ENCODE measurements at regions not wholly inside any gene's neighbourhood (a gene's known extent, or its start where the extent isn't known, plus 50 kb on each side); places are given as distances from the start of the nearest gene placed in this dataset.
"Not testable (repeated sequence)": the region's sequence is repeated elsewhere in the genome, so short reads cannot be mapped to it uniquely, and the experiment has no call there.

DNA sequence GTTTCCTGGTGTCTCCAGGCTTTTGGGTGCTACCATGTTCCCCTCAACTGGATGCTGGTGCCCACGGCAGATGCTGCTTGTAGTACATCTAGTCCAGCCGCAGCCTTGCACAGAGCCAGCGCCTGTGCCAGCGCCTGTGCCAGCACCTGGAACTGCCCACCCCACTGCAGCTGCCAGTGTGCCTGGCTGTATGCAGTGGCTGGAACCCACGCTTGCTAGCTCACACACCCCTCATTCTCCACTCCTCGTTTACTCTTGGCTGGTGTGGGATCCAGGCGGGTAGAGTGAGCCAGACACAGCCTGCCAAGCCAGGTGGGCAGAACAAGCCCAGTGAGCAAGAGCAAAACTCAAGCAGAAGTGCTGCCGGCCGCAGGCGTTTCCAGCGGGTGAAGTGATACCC, 428.6 kb downstream of the SLITRK1 start:
- no peak for DNase-seq

DNA sequence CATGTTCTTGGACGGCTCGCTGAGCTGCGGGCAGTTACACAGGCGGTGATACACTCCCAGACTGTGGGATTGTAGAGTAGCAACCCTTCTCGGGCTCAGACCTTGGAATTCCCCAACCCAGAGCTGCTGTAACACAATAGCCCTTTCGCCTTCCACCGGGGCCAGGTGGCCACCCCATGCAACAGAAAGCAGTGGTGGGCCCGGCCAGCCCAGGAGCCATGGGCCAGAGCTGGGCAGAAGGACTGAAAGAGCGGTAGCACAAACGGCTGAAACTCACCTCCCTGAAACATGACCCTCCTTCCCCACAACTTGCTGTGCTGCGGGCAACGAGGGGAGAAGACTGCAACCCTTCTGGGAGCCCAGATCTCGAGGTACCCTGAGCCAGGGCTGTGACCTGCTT, 429.0 kb downstream of the SLITRK1 start:
- DNase-seq: no peak

DNA sequence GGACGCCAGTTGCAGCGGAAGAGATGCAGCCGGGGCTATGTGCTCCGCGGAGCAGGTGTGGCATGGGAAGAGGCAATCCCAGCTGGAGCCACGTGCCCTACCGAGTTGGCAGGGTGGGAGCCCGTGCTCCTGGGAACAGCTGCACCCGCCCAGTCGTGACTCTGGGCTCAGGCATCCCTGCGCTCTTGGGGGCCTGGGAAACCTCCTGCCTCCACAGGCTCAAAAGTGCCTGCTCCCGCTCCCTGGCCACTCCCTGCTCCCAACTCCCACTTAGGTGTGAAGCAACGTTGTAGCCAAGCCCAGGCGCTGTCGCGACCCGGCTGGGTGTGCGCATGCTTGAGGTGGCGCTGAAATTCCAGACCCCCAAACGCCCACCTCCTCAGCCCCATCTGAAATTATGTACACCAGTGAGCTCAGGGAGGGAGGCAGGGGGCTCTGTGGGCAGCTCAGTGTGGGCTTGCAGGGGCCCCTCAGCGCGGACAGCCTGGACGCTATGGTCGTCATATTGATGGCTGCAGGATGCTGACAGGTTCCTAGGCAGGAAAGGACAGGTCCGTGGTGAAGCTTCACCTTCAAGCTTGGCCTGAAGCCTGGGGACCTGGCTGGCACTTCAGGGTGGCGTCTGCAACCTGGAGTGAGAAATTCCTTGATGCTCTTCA, 429.9 kb downstream of the SLITRK1 start:
- DNase-seq: no peak

DNA sequence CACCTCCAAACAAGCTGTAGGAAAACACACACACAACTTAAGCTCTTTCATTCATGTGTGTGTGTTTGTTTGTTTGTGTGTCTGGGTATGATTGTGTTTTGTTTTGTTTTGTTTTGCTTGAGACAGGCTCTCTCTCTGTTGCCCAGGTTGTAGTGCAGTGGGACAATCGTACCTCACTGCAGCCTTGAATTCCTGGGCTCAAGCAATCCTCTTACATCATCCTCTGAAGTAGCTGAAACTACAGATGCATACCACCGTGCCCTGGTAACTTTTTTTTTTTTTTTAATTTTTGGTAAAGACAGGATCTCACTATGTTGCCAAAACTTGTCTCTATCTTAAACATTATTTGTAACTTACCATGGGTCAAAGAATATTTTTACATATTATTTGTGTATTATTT, 431.7 kb downstream of the SLITRK1 start:
- no peak for DNase-seq

DNA sequence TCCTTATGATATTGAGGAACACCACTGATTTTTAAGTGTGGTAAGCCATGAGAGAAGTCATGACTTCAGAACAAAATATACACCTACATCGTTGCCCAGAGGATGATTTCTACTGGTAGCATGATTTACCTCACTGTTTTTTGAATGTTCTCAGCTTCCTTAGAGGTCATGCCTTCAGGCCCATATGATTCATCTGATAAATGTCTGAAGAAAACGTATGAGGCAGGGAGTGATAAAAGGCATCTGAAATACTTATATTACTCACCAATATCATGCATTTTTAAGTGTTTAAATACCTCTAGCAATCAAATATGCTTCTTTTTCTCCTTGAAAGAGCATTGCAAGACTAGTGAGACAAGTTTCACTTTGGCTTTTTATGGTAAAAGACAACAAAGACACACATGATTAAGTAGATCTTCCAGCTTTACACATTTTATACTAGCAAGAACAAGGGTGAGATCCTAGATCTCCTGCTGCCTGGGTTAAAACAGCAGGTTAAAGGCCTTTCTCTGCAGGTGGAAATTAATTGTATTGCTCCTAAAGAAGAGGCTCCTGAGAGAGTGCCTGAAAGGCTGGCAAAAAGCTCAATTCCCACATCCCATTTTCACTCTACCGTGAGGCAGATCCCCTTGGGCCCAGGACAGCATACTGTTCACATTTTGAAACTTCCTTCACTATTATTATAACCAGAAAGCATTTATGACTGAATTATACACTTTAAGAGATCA, 432.4 kb downstream of the SLITRK1 start:
- DNase-seq: no peak

DNA sequence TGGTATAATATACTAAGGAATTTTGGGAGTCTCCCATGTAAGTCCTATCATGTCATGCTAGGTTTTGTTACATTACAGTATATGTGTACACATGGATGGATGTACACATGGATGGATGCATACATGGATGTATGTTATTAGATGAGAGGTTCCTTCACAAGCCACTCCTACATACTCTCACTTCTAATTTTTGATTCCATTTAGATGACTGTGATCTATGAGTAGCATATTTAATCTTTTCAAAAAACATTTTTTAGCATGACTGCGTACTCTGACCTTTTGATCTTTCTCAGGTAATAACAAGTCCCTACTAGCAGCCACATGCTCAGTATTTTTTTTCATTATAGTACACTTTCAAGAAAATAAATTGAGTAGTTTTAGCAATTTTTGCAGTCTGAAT, 441.8 kb downstream of the SLITRK1 start:
- DNase-seq: no peak

DNA sequence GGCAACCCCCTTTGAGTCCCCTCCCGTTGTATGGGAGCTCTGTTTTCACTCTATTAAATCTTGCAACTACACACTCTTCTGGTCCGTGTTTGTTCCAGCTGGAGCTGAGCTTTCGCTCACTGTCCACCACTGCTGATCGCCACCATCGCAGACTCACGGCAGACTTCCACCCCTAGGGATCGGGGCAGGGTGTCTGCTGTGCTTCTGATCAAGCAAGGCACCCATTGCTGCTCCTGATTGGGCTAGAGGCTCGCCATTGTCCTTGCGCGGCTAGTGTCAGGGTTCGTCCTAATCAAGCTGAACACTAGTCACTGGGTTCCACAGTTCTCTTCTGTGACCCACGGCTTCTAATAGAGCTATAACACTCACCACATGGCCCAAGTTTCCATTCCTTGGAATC, 442.8 kb downstream of the SLITRK1 start:
- not testable (repeated sequence) for DNase-seq

DNA sequence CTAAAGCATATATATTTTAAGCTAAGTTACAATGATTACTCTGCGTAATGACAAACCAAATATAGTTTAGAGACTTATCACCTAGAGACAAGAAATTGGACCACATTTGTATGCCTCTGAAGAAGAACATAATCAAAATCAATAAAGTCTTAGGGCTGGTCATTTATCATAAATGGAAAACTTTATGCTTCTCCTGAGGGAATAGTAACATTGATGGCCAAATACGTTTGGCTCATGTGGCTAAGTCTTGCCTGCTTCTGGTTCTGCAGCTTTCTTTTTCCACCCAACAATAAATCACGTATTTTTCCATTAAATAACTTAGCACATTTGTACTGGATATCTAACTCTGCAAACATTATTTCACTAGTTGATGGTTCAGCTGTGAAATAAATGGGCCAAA, 458.4 kb downstream of the SLITRK1 start:
- DNase-seq: no peak

DNA sequence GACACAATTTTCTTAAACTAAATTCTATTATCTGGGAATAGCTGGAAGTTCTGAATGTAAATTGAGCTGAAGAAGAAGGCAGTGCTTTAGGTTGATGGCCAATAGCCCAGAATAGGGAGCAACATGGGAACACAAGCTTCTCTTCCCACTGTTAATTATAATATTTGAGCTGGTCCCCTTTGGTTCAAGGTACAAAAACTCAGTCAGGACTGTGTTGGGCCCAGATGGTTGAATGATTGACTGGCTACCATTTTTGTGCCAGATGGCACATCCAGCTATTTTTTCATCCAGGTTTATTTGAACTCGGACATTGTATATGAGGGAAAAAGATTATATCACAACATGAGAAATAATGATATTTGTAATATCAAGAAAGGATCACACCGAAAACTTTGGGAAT, 458.9 kb downstream of the SLITRK1 start:
- peak; percentile 1 for DNase-seq

DNA sequence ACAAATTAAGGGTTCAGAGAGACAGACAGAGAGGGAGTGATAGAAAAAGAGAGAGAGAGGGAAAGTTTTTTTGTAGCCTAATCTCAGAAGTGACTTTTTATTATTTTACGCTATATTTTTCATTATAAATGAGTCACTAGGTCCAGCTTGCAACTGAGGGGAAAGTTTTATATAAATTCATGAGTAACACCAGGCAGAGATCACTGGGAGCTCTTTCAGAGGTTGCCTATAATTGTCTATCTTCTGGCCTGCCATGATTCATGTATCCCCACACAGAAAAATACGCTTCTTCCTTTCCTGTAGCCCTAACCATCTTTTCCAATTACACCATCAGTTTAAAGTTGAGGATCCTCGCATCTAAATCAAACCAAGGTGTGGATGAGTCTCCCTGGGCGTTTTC, 467.9 kb downstream of the SLITRK1 start:
- no peak for DNase-seq

DNA sequence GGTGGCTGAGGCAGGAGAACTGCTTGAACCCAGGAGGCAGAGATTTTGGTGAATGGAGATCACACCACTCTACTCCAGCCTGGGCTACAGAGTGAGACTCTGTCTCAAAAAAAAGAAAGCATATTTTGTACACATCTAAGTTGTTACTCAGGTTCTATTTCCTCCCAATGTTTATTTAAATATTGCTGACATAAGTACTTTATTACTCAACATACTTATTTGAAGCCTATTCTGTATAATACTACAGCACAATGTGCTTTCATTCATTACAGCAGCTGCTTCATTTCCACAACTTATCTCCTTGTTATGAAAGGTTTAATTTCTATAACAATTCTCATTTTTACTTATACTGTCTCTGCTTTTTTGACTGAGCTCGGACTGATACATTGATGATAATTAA, 495.7 kb downstream of the SLITRK1 start:
- DNase-seq: no peak

DNA sequence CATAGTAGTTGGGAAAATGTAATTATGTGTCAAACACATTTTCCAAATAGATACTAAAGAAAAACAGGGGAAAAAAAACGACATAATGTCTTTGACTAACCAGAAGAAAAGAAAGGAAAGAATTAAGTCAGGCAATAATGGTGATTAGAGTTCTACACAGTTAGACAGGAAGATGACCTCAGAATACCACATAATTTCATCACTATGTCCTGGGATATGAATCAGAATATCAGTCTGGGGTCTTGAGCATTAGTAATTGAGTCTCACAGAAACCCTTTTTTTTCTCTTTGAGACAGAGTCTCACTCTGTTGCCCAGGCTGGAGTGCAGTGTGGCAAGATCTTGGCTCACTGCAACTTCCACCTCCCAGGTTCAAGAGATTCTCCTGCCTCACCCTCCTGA, 503.4 kb downstream of the SLITRK1 start:
- no peak for DNase-seq

DNA sequence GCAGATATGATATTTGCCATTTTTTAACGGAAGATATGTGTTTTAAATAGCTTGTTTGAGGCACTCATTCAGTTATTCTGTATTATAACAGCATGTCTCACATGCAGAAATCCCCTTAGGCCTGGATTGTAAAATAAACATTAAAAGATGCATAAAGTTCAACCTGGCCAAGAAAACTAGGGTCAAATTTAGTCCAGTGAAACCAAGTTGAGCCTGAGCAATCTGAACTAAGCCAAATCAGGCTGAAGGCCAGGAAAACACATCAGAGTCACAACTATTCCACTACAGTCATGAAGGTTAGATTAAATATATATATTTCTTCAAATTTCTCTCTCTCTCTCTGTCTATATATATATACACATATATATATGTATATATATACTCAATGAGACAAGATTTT, 504.8 kb downstream of the SLITRK1 start:
- peak; percentile 40 for DNase-seq

DNA sequence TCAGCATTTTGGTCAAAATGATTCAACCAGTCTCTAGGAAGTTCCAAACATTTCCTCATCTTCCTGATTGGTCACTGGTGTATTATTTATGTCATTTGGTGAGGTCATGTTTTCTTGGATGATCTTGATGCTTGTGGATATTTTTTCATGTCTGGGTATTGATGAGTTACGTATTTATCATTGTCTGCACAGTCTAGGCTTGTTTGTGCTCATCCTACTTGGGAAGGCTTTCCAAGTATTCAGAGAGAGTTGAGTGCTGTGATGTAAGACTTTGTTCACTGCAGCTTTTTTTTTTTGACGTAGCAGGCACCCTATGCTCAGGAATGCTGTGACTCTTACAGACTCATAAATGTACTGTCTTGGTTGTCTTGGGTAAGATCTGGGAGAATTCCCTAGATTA, 509.5 kb downstream of the SLITRK1 start:
- DNase-seq: no peak

DNA sequence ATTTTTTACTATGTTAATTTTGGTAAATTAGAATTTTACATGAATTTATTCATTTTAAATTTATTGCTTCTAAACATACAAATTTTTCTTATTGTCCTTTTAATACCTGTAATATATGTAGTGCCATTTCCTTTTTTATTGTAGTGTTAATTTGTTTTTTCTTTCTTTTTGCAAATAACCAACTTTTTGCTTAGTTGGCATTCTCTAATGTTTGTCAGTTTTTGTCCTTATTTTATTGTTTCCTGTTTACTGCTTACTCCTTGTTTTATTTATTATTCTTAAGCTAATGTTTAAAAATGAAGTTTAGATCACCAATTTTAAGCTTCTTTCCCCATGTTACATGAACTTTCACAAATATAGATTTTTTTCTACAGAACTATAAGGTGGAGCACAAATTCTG, 516.6 kb downstream of the SLITRK1 start:
- DNase-seq: no peak

DNA sequence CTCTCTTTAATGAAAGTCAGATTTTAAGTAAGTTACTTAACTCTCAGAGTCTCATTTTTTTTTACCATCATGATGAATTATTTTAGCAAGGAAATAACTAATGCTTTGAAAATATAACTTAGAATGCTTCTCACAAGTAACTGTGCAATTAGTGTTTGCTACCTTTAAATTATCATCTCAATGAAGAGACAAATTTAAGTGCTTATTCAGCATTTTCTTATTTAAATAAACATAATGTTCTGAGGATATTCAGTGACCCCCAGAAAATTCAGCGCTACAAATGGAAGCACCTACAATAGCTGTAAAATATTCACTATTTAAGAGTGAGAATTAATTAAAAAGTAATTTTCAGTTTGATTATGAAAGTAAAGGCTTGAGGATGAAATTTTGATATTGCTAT, 527.2 kb downstream of the SLITRK1 start:
- no peak for DNase-seq

DNA sequence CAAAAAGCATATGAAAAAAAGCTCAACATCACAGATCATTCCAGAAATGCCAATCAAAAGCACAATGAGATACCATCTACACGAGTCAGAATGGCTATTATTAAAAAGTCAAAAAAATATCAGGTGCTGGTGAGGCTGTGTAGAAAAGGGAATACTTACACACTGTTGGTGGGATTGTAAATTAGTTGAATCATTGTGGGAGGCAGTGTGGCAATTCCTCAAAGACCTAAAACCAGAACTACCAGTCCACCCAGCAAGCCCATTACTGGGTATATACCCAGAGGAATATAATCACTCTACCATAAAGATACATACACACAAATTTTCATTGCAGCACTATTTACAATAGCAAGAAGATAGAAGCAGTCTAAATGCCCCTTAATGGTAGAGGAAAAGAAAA, 529.9 kb downstream of the SLITRK1 start:
- no peak for DNase-seq

DNA sequence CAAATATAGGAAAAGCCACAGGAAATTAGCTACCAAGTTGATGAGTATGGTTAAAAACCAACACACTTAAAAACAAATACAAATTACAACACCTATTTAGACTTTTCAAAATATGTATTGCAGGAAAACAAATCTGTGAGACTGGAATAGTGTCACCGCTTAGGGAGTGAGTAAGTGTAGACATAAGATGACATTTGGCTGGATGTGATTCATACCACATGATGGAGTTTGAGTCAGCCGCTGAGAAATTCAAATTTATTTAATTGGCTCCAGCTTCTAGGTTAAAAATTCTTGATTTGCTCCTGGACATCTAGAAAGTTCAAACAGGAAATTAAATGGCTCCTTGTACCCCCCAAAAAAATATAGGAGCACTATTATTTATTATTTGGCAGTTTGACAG, 531.7 kb downstream of the SLITRK1 start:
- no peak for DNase-seq

DNA sequence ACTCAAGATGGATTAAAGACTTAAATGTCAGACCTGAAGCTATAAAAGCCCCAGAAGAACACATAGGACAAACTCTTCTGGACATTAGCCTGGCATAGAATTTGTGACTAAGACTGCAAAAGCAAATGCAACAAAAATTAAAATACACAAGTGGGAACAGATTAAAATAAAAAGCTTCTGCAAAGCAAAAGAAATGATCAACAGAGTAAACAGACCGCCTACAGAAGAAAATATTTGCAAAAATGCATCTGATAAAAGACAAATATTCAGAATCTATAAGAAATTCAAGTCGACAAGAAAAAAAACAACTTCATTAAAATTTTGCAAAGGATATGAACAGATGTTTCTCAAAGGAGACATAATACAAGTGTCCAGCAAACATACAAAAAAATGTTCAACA, 537.8 kb downstream of the SLITRK1 start:
- no peak for DNase-seq

DNA sequence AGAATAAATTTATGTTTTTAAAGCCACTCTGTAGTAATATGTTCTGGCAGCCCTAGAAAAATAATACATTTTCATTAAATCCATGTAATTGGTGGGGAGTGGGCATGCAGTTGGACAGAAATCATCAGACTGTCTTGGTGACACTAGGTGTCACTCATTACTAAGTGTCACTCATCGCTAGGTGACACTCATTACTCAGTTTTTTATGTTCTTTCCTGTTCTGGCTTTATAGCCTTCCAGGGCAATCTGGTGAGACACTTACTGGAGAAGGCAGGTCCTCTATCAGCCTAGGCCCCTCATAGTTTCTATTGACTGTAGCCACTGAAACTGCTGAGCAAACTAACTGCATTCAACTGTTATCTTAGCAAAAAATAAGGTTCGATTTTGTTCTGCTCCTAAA, 542.1 kb downstream of the SLITRK1 start:
- DNase-seq: no peak

DNA sequence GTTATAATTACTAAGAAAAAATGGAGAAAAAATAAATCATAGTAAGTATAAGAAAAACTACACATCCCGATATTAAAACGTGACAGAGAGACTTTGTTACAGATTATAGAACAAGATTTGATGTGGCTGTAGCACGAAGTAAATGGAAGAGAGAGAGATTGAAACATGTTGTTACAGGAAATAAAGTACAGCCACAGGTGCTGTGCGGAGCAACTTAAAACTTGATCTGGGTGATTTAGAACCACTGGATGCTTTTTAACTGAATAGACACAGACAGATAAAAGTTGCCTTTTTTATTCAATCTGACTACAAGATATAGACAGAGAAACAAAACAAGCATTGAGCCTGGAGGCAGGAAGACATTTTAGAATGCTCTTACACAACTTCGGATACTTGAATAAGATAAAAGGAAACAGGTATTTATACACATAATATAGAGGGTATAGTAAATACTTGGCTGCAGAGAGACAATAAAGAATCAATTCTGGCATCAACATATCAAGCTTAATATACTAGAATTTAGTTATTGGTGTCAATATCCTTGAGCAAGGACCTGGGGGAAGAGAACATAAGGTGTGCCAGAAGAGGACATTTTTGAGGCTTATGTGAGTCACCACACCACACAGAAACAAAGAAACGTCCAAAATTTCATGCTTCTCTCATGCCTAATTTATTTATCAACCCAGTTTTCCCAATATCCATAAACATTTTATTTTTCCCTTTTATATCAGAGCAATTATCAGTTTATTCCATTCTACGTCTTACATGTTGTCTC, 548.5 kb downstream of the SLITRK1 start:
- peak; percentile 10 for DNase-seq

DNA sequence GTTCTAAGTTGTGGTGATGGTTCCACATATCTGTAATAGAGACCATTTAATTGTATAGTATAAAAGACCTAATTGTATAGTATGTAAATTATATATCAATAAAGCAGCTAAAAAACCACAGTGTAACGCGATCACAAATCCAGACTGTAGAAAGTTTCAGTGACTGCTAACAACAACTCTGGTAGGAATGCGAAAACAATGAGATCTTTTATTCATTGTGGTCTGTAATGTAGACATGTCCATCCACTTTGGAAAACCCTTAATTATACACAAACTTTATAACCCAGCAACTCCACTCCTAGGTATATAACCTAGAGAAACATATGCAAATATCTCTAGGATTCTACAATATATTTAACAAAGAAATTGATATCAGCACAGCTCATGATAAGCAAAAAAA, 549.5 kb downstream of the SLITRK1 start:
- no peak for DNase-seq

DNA sequence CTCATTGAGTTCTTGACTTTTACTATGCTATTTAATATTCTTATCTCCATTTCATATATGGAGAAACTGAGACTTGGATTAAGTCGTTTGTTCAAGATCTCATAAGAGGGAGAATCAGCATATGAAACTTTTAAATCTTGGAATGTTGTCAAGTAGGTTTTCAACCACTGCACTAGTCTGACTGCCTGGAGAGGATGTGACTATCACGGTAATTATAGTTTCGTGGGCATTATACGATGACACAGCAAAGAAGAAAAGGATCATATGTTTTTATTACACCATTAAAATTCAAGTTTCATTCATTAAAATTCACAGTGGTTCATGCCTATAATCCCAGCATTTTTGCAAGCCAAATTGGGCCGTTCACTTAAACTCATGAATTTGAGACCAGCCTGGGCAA, 555.2 kb downstream of the SLITRK1 start:
- no peak for DNase-seq
